ENCODE measurements at regions not wholly inside any gene's neighbourhood (a gene's known extent, or its start where the extent isn't known, plus 50 kb on each side); places are given as distances from the start of the nearest gene placed in this dataset.

DNA sequence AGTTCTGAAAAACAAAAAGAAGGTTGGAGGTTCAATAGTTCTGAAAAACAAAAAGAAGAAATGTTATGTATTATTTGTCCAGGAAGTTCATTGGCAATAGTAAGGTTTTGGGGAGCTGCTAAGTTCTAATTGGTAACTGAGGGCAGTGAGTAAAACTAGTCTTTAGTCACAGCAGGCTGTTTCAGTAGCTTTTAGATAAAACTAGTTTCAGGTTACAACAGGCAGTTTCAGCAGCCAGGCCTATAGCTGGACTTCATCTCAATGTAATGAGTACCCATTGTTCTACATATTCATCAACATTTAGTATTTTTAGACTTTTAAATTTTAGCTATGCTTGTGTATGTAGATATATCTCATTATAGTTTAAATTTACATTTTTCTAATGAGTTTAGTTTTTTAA is 639.3 kb downstream of the TOX3 start:
- Histone ChIP-seq H2AFZ (ENCODE audit: low read length) (no peak overlapping the region), H3K79me2 (ENCODE audit: insufficient read depth, low read length) (no peaks in the 10 kb centered on the region), H3K4me2 (ENCODE audit: low read depth, low read length) (no peak overlapping the region), H3K27me3 (ENCODE audit: control insufficient read depth in 1 of 2, insufficient read depth in 2 of 2, low read length in 2 of 2) (no peaks in the 10 kb centered on the region), H3K36me3 (replicated peaks in 1 of 2; ENCODE audit: control insufficient read depth in 1 of 2, insufficient read depth in 2 of 2, low read length in 2 of 2) (no peaks in the 10 kb centered on the region), H3K4me3 (replicated peaks in 1 of 3; ENCODE audit: insufficient read depth in 1 of 3, low read depth in 2 of 3, low read length in 3 of 3) (no peak overlapping the region), H3K4me1 (ENCODE audit: insufficient read depth, low read length) (no peaks in the 10 kb centered on the region), H3K27ac (ENCODE audit: extremely low read length, insufficient read depth, low read length) (no peak overlapping the region), H4K20me1 (ENCODE audit: insufficient read depth, low read length) (no peaks in the 10 kb centered on the region), H3K9ac (ENCODE audit: insufficient read depth, low read depth, low read length) (no peak overlapping the region), H3K9me3 (ENCODE audit: low read length) (no peaks in the 10 kb centered on the region)
- ATAC-seq, result no peak
- no TSS peak for BruUV-seq (replicated peaks)
- no peak for FAIRE-seq
- in situ Hi-C loops (cut with HindIII; ENCODE audit: extremely low pct_ligation_motif_present, low pct_unique_long_range_greater_than_20kb), result no loop called here
- intact Hi-C loops (cut with micrococcal nuclease; ENCODE audit: unreplicated experiment), result no loop called here
- CTCF ChIA-PET (ENCODE audit: low intra/inter-chr PET ratio, low total read pairs), result no interaction called here
- no peak for DNase-seq (ENCODE audit: low spot score)
- POLR2A ChIA-PET, result no interaction called here
- TF ChIP-seq FOXP4 (CRISPR knock-in tag; IDR thresholded peaks at IDR 0.05) (no peak), ZFAT (CRISPR knock-in tag; conservative IDR thresholded peaks at IDR 0.05) (peak; percentile 97), EEA1 (CRISPR knock-in tag; IDR thresholded peaks at IDR 0.05; ENCODE audit: borderline replicate concordance) (no peak)

DNA sequence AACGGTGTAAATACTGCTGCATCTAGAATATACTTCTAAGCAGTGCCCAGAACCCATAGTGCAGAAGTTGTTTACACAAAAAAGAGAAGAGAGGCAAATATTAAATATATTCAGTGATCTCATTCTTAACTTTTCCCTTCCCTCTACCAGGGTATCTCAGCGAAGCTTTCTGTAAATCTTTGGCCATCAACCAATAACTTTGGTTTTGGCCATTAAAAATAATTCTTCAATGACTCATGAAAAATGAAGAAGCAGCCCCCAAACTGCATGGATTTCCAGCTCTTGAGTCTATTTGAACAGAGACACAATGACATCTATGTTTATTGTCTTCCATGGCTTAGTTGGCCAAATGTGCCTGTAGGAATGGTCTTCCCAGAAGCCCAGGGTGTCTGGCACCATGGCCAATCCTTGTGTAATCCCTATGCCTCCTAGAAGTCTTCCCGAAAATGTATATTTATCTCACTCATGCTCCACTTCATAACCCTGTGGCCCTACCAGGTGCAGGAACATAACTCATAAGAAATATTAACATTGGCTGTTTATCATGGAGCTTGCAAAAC is 646.6 kb downstream of the TOX3 start:
- CTCF ChIA-PET (ENCODE audit: low intra/inter-chr PET ratio, low total read pairs), result no interaction called here
- Histone ChIP-seq H4K20me1 (ENCODE audit: insufficient read depth, low read length) (no peaks in the 10 kb centered on the region), H2AFZ (ENCODE audit: low read length) (no peak overlapping the region), H3K4me1 (ENCODE audit: insufficient read depth, low read length) (no peaks in the 10 kb centered on the region), H3K9ac (ENCODE audit: insufficient read depth, low read depth, low read length) (no peak overlapping the region), H3K27ac (ENCODE audit: extremely low read length, insufficient read depth, low read length) (no peak overlapping the region), H3K9me3 (ENCODE audit: low read length) (no peaks in the 10 kb centered on the region), H3K4me2 (ENCODE audit: low read depth, low read length) (no peak overlapping the region), H3K27me3 (ENCODE audit: control insufficient read depth in 1 of 2, insufficient read depth in 2 of 2, low read length in 2 of 2) (no peaks in the 10 kb centered on the region), H3K4me3 (replicated peaks in 1 of 3; ENCODE audit: insufficient read depth in 1 of 3, low read depth in 2 of 3, low read length in 3 of 3) (no peak overlapping the region), H3K79me2 (ENCODE audit: insufficient read depth, low read length) (no peaks in the 10 kb centered on the region), H3K36me3 (replicated peaks in 1 of 2; ENCODE audit: control insufficient read depth in 1 of 2, insufficient read depth in 2 of 2, low read length in 2 of 2) (no peaks in the 10 kb centered on the region)
- no TSS peak for BruUV-seq (replicated peaks)
- POLR2A ChIA-PET, result no interaction called here
- no peak for DNase-seq (ENCODE audit: low spot score)
- in situ Hi-C loops (cut with HindIII; ENCODE audit: extremely low pct_ligation_motif_present, low pct_unique_long_range_greater_than_20kb), result no loop called here
- no peak for FAIRE-seq
- WGBS (ENCODE audit: low lambda C conversion rate), result 2% methylated on average over 3 of the region's 3 CpGs
- TF ChIP-seq ARID3A (IDR thresholded peaks at IDR 0.05; ENCODE audit: low read depth, low read length) (no peak), ZNF543 (CRISPR knock-in tag; IDR thresholded peaks at IDR 0.05) (no peak), ZNF747 (CRISPR knock-in tag; IDR thresholded peaks at IDR 0.05; ENCODE audit: borderline replicate concordance) (no peak), TBP (CRISPR knock-in tag; IDR thresholded peaks at IDR 0.05) (no peak), JARID2 (CRISPR knock-in tag; IDR thresholded peaks at IDR 0.05; ENCODE audit: insufficient replicate concordance) (no peak), SAFB2 (CRISPR knock-in tag; IDR thresholded peaks at IDR 0.05; ENCODE audit: borderline replicate concordance, low read depth) (no peak)
- intact Hi-C loops (cut with micrococcal nuclease; ENCODE audit: unreplicated experiment), result no loop called here
- no peak for ATAC-seq
